Stomach (tissue), 4 donors: ENCODE measurements at regions not wholly inside any gene's neighbourhood (a gene's known extent, or its start where the extent isn't known, plus 50 kb on each side); places are given as distances from the start of the nearest gene placed in this dataset.

Experiments used
- CTCF ChIP-seq, 7 experiments: fragments of 450-650 bp in 4 of 7; fragments of 200-600 bp in 3 of 7; sonication (generic) in 3 of 7; IDR thresholded peaks; one replicate each; pipeline ENCODE4 v1.5.1; 2016 to 2019; ENCODE audit warnings: antibody characterized with exemption in 7 of 7, control low read depth in 2 of 7, mild to moderate bottlenecking in 1 of 7
- EP300 ChIP-seq: sonication (generic); formaldehyde crosslinking; IDR thresholded peaks from one replicate; pipeline ENCODE4 v1.6.1; 2017; ENCODE audit warnings: antibody characterized with exemption
- POLR2A ChIP-seq, 4 donors: fragments of 450-650 bp; IDR thresholded peaks; one replicate each; pipeline ENCODE4 v1.6.1; 2016; ENCODE audit warnings: antibody characterized with exemption in 4 of 4, control low read depth in 2 of 4, mild to moderate bottlenecking in 1 of 4, moderate library complexity in 1 of 4
- POLR2AphosphoS5 ChIP-seq, 3 donors: sonication (generic); formaldehyde crosslinking; IDR thresholded peaks; one replicate each; pipeline ENCODE4 v1.6.1; 2016; ENCODE audit warnings: antibody characterized with exemption in 3 of 3

DNA sequence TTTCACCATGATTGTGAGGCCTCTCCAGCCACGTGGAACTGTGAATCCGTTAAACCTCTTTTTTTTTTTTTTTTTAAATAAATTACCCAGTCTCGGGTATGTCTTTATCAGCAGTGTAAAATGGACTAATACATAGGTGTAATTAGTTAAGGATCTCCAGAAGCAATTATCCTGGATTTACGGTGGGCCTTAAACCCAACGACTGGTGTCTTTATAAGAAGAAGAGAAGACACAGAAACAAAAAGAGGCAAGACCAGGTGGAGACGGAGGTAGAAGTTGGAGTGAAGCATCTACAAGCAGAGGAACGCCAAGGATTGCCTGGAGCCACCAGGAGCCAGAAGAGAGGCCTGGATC is 114.6 kb upstream of the MAP1LC3B2 start:
- TF ChIP-seq CTCF (IDR thresholded peaks at IDR 0.05) (no peak), POLR2A (IDR thresholded peaks at IDR 0.05) (no peak), POLR2AphosphoS5 (IDR thresholded peaks at IDR 0.05) (no peak), EP300 (no peak)
